Panc1 (cell line): ENCODE measurements at regions not wholly inside any gene's neighbourhood (a gene's known extent, or its start where the extent isn't known, plus 50 kb on each side); places are given as distances from the start of the nearest gene placed in this dataset.

ENCODE experiments used
- ATAC-seq: fragments of 200-7000 bp; cut with Tn5 transposase; 2 replicates; pipeline ENCODE4 v1.9.1; 2020; ENCODE audit warnings: mild to moderate bottlenecking, moderate library complexity
- BruUV-seq: library from RNA; stranded (reverse); fragments of 400-500 nt; replicated peaks from 2 replicates; lab custom pipeline; 2021; lab: Mats Ljungman, UMichigan
- CTCF ChIA-PET: fragments of 300-600 bp; sonication (Branson Sonifier 250); formaldehyde crosslinking; loops from one replicate; lab custom pipeline; 2022; ENCODE audit warnings: antibody characterized with exemption; lab: Charles Lee
- POLR2A ChIA-PET: fragments of 300-600 bp; sonication (Branson Sonifier 250); formaldehyde crosslinking; loops from one replicate; lab custom pipeline; 2022; ENCODE audit warnings: antibody characterized with exemption; lab: Charles Lee
- DNase-seq: peaks from one replicate; pipeline ENCODE4 v3.0.0-alpha.2; 2010; ENCODE audit warnings: low read depth, low spot score
- H3K27ac ChIP-seq: 2 replicates; pipeline ENCODE4 v1.5.1; 2011; ENCODE audit warnings: mild to moderate bottlenecking, low read length, inconsistent platforms
- H3K27me3 ChIP-seq: fragments of 200-500 bp; sonication (Bioruptor generic); 2 replicates; pipeline ENCODE4 v1.6.0; 2014; ENCODE audit warnings: low read length, inconsistent platforms; ENCODE audit not compliant: control insufficient read depth, insufficient read depth
- H3K36me3 ChIP-seq: fragments of 200-500 bp; sonication (Bioruptor generic); 2 replicates; pipeline ENCODE4 v1.5.1; 2014; ENCODE audit warnings: inconsistent platforms, mild to moderate bottlenecking, low read length, moderate library complexity; ENCODE audit not compliant: control insufficient read depth, insufficient read depth
- H3K4me1 ChIP-seq: 2 replicates; pipeline ENCODE4 v1.5.1; 2011; ENCODE audit warnings: inconsistent platforms, mild to moderate bottlenecking, low read length, moderate library complexity; ENCODE audit not compliant: control insufficient read depth, insufficient read depth
- H3K4me3 ChIP-seq, 2 experiments: 2 replicates each; pipeline ENCODE4 v1.5.1; 2011 to 2012; ENCODE audit warnings: low read depth in 2 of 2, low read length in 2 of 2, mild to moderate bottlenecking in 2 of 2, inconsistent platforms in 1 of 2, moderate library complexity in 1 of 2
- H3K9me3 ChIP-seq: fragments of 200-500 bp; sonication (Bioruptor generic); 2 replicates; pipeline ENCODE4 v1.5.1; 2014; ENCODE audit warnings: low read depth, mild to moderate bottlenecking, inconsistent platforms, low read length, moderate library complexity; ENCODE audit not compliant: control insufficient read depth, insufficient read depth
- POLR2AphosphoS5 ChIP-seq: IDR thresholded peaks from 2 replicates; pipeline ENCODE4 v1.6.1; 2012; ENCODE audit warnings: mild to moderate bottlenecking, low read depth, low read length, moderate library complexity
- SIN3A ChIP-seq: IDR thresholded peaks from 2 replicates; pipeline ENCODE4 v1.6.1; 2012; ENCODE audit warnings: low read depth, mild to moderate bottlenecking, low read length, moderate library complexity, borderline replicate concordance; ENCODE audit not compliant: insufficient read depth
- TCF7L2 ChIP-seq: IDR thresholded peaks from 2 replicates; pipeline ENCODE4 v1.6.1; 2011; ENCODE audit warnings: mild to moderate bottlenecking, low read depth, low read length, inconsistent platforms
- in situ Hi-C: cut with HindIII; loops from 2 replicates; pipeline ENCODE4 v1.10.0; 2016; ENCODE audit warnings: low sequenced_read_pairs, low pct_unique_long_range_greater_than_20kb
- intact Hi-C: fragments of 100-400 bp; cut with micrococcal nuclease; formaldehyde crosslinking; loops from one replicate; pipeline ENCODE4 v1.10.0; 2022; ENCODE audit not compliant: unreplicated experiment
- TF ChIP-seq, protein P1 (sequence below), 2 experiments: IDR thresholded peaks; 2 replicates each; pipeline ENCODE4 v1.6.1; 2011 to 2012; ENCODE audit warnings: low read depth in 2 of 2, control low read depth in 1 of 2, low read length in 1 of 2, mild to moderate bottlenecking in 1 of 2, moderate library complexity in 1 of 2; ENCODE audit not compliant: insufficient read depth in 1 of 2
- TF ChIP-seq, protein P2 (sequence below): fragments of 450-650 bp; IDR thresholded peaks from 2 replicates; pipeline ENCODE4 v1.5.1; 2017; ENCODE audit warnings: mild to moderate bottlenecking

DNA sequence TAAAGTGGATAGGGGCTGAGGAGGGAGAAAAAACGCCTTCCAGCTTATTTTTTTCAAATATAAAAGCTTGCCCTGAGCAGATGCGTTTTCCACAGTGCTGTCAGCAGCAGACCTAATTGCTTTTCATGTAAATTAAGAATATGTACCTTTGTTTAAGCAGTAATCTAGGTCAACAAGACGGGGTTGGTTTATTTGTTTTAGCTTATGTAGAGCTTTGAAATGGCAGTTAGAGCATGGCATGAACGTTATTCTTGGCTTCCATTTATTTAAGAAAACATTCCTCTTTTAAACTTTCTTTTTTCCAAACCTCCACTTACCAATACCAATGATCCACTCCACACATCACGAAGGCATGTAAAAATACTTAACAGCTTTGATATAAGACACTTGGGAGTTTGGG, 220.3 kb upstream of the TENM3 start:
- no peak overlapping the region for H3K4me3 ChIP-seq
- H3K36me3 ChIP-seq = no peaks in the 10 kb centered on the region
- DNase-seq (no peak), ATAC-seq (no peak)
- no peaks in the 10 kb centered on the region for H3K4me1 ChIP-seq
- TF ChIP-seq SIN3A (no peak), TCF7L2 (no peak), POLR2AphosphoS5 (no peak)
- TF ChIP-seq, protein P1, sequence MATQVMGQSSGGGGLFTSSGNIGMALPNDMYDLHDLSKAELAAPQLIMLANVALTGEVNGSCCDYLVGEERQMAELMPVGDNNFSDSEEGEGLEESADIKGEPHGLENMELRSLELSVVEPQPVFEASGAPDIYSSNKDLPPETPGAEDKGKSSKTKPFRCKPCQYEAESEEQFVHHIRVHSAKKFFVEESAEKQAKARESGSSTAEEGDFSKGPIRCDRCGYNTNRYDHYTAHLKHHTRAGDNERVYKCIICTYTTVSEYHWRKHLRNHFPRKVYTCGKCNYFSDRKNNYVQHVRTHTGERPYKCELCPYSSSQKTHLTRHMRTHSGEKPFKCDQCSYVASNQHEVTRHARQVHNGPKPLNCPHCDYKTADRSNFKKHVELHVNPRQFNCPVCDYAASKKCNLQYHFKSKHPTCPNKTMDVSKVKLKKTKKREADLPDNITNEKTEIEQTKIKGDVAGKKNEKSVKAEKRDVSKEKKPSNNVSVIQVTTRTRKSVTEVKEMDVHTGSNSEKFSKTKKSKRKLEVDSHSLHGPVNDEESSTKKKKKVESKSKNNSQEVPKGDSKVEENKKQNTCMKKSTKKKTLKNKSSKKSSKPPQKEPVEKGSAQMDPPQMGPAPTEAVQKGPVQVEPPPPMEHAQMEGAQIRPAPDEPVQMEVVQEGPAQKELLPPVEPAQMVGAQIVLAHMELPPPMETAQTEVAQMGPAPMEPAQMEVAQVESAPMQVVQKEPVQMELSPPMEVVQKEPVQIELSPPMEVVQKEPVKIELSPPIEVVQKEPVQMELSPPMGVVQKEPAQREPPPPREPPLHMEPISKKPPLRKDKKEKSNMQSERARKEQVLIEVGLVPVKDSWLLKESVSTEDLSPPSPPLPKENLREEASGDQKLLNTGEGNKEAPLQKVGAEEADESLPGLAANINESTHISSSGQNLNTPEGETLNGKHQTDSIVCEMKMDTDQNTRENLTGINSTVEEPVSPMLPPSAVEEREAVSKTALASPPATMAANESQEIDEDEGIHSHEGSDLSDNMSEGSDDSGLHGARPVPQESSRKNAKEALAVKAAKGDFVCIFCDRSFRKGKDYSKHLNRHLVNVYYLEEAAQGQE (IDR thresholded peaks at IDR 0.05; ENCODE audit: insufficient read depth in 1 of 2, low read depth in 2 of 2, low read length in 1 of 2) = no peak
- TF ChIP-seq, protein P2, sequence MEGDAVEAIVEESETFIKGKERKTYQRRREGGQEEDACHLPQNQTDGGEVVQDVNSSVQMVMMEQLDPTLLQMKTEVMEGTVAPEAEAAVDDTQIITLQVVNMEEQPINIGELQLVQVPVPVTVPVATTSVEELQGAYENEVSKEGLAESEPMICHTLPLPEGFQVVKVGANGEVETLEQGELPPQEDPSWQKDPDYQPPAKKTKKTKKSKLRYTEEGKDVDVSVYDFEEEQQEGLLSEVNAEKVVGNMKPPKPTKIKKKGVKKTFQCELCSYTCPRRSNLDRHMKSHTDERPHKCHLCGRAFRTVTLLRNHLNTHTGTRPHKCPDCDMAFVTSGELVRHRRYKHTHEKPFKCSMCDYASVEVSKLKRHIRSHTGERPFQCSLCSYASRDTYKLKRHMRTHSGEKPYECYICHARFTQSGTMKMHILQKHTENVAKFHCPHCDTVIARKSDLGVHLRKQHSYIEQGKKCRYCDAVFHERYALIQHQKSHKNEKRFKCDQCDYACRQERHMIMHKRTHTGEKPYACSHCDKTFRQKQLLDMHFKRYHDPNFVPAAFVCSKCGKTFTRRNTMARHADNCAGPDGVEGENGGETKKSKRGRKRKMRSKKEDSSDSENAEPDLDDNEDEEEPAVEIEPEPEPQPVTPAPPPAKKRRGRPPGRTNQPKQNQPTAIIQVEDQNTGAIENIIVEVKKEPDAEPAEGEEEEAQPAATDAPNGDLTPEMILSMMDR = no peak
- H3K27me3 ChIP-seq = no peaks in the 10 kb centered on the region
- intact Hi-C loops (no loop called here), in situ Hi-C loops (no loop called here)
- ChIA-PET CTCF (no interaction called here), POLR2A (no interaction called here)
- BruUV-seq = no TSS peak
- H3K9me3 ChIP-seq = no peaks in the 10 kb centered on the region
- no peak overlapping the region for H3K27ac ChIP-seq

DNA sequence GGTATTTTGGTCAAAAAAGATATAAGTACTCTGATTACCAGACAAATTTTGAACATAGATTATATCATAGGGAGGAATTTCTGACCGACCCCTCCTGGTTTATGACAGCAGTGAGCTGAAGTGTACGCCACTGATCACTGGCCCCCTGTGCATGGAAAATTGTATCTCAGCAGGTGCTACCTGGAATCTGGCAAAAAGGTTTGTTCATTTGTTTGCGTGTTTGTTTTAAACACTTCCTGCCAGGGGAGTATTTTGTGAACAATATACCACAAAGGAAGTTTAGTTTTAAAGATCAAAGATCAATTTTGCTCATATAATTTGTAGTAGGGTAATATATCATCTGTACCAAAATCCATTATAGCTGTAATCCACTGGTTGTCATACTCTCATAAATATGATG, 219.7 kb upstream of the TENM3 start:
- Histone ChIP-seq H3K9me3 (no peaks in the 10 kb centered on the region), H3K27ac (no peak overlapping the region), H3K36me3 (no peaks in the 10 kb centered on the region), H3K27me3 (no peaks in the 10 kb centered on the region), H3K4me3 (no peak overlapping the region), H3K4me1 (no peaks in the 10 kb centered on the region)
- POLR2A ChIA-PET = no interaction called here
- CTCF ChIA-PET = no interaction called here
- ATAC-seq (no peak), DNase-seq (no peak)
- intact Hi-C loops (no loop called here), in situ Hi-C loops (no loop called here)
- TF ChIP-seq SIN3A (no peak), POLR2AphosphoS5 (no peak)
- TF ChIP-seq, protein P1 (IDR thresholded peaks at IDR 0.05; ENCODE audit: insufficient read depth in 1 of 2, low read depth in 2 of 2, low read length in 1 of 2) = no peak
- BruUV-seq = no TSS peak
